ENCODE measurements at regions not wholly inside any gene's neighbourhood (a gene's known extent, or its start where the extent isn't known, plus 50 kb on each side); places are given as distances from the start of the nearest gene placed in this dataset.
"Not testable (repeated sequence)": the region's sequence is repeated elsewhere in the genome, so short reads cannot be mapped to it uniquely, and the experiment has no call there.

GRCh38 chr5:50590444-50591189 lies 75.8 kb upstream of the PARP8 start:
- TF ChIP-seq RFX5 (IDR thresholded peaks at IDR 0.05; ENCODE audit: borderline replicate concordance, low read depth, low read length); SUZ12 (IDR thresholded peaks at IDR 0.05; ENCODE audit: low read length); CTCF (IDR thresholded peaks at IDR 0.05; ENCODE audit: control extremely low read depth in 1 of 3, insufficient read depth in 1 of 3, low read depth in 1 of 3, low read length in 3 of 3); KDM1A (IDR thresholded peaks at IDR 0.05; ENCODE audit: borderline replicate concordance, low read length); TAF7 (optimal IDR thresholded peaks at IDR 0.05; ENCODE audit: borderline replicate concordance, low read depth, low read length); EZH2 (IDR thresholded peaks at IDR 0.05; ENCODE audit: low read depth, low read length, severe bottlenecking); RNF2 (IDR thresholded peaks at IDR 0.05; ENCODE audit: borderline replicate concordance, low read depth, low read length, missing control alignments, poor library complexity, severe bottlenecking): not testable (repeated sequence)
